Endothelial cell of umbilical vein (primary cell): ENCODE measurements at regions not wholly inside any gene's neighbourhood (a gene's known extent, or its start where the extent isn't known, plus 50 kb on each side); places are given as distances from the start of the nearest gene placed in this dataset.

Experiments
- BruUV-seq: library from RNA; stranded (reverse); fragments of 400-500 nt; replicated peaks from 2 replicates; lab custom pipeline; 2021; lab: Mats Ljungman, UMichigan
- CTCF ChIA-PET: fragments of 300-600, 350-600 bp; sonication (Branson Sonifier 250); formaldehyde crosslinking; loops from one replicate; lab custom pipeline; 2021; ENCODE audit warnings: antibody characterized with exemption, inconsistent platforms; lab: Charles Lee
- POLR2A ChIA-PET: fragments of 300-600, 350-600 bp; sonication (Branson Sonifier 250); formaldehyde crosslinking; loops from one replicate; lab custom pipeline; 2021; ENCODE audit warnings: antibody characterized with exemption, inconsistent platforms; lab: Charles Lee
- DNase-seq: peaks from one replicate; pipeline ENCODE4 v3.0.0-alpha.2; 2011; ENCODE audit warnings: low read depth, low spot score
- FAIRE-seq: peaks from 2 replicates; lab custom pipeline; 2011; peaks lifted over from hg19 to GRCh38; lab: Jason Lieb, UNC
- H2AFZ ChIP-seq: 2 replicates; pipeline ENCODE4 v1.6.0; 2012; ENCODE audit warnings: low read depth, low read length, control low read depth, inconsistent platforms
- H3K27ac ChIP-seq: 2 replicates; pipeline ENCODE4 v1.5.1; 2011; ENCODE audit warnings: low read depth, mild to moderate bottlenecking, control low read depth, low read length, moderate library complexity; ENCODE audit not compliant: insufficient read depth
- H3K27me3 ChIP-seq, 2 experiments: 2 replicates each; pipeline versions ENCODE4 v1.6.0 to v1.6.1; 2011; ENCODE audit warnings: low read length in 2 of 2, mixed read lengths in 1 of 2; ENCODE audit not compliant: control insufficient read depth in 2 of 2, insufficient read depth in 2 of 2
- H3K36me3 ChIP-seq, 2 experiments: 2 replicates in 1 of 2; 3 replicates in 1 of 2; pipeline ENCODE4 v1.5.1; 2011; ENCODE audit warnings: low read length in 2 of 2, mild to moderate bottlenecking in 1 of 2, moderate library complexity in 1 of 2; ENCODE audit not compliant: control insufficient read depth in 2 of 2, insufficient read depth in 2 of 2; ENCODE audit errors: extremely low read depth in 1 of 2
- H3K4me1 ChIP-seq: 3 replicates; pipeline ENCODE4 v1.5.1; 2011; ENCODE audit warnings: mild to moderate bottlenecking, low read length; ENCODE audit not compliant: control insufficient read depth, insufficient read depth; ENCODE audit errors: extremely low read depth
- H3K4me2 ChIP-seq: 2 replicates; pipeline ENCODE4 v1.6.1; 2011; ENCODE audit warnings: low read length, control low read depth, mixed read lengths; ENCODE audit not compliant: insufficient read depth
- H3K4me3 ChIP-seq, 3 experiments: fragments of 200-600 bp in 1 of 3; sonication (generic), shearing (Covaris generic) in 1 of 3; replicated peaks in 1 of 3; 2 replicates each; pipeline ENCODE4 v1.5.1; 2011 to 2016; ENCODE audit warnings: control low read depth in 3 of 3, low read length in 3 of 3, mild to moderate bottlenecking in 2 of 3, inconsistent platforms in 1 of 3, low read depth in 1 of 3, moderate library complexity in 1 of 3; ENCODE audit not compliant: insufficient read depth in 1 of 3
- H3K79me2 ChIP-seq: 2 replicates; pipeline ENCODE4 v1.6.0; 2012; ENCODE audit warnings: low read length, inconsistent platforms; ENCODE audit not compliant: control insufficient read depth, insufficient read depth
- H3K9ac ChIP-seq: replicated peaks from 2 replicates; pipeline ENCODE3; 2011; ENCODE audit warnings: low read length, control low read depth; ENCODE audit not compliant: insufficient read depth; ENCODE audit errors: extremely low read depth
- H3K9me1 ChIP-seq: replicated peaks from 3 replicates; pipeline ENCODE4 v1.6.0; 2011; ENCODE audit warnings: mild to moderate bottlenecking, low read length; ENCODE audit not compliant: control insufficient read depth, insufficient read depth; ENCODE audit errors: extremely low read depth
- H3K9me3 ChIP-seq: replicated peaks from 2 replicates; pipeline ENCODE4 v1.5.1; 2012; ENCODE audit warnings: low read length, inconsistent platforms; ENCODE audit not compliant: control insufficient read depth, insufficient read depth
- H4K20me1 ChIP-seq: replicated peaks from 2 replicates; pipeline ENCODE3; 2011; ENCODE audit warnings: mild to moderate bottlenecking, low read length; ENCODE audit not compliant: control insufficient read depth, insufficient read depth; ENCODE audit errors: extremely low read depth
- EZH2 ChIP-seq: IDR thresholded peaks from 2 replicates; pipeline ENCODE4 v1.6.1; 2012; ENCODE audit warnings: borderline replicate concordance, low read depth, mild to moderate bottlenecking, moderate library complexity, low read length, inconsistent platforms; ENCODE audit not compliant: severe bottlenecking
- FOS ChIP-seq: IDR thresholded peaks from 2 replicates; pipeline ENCODE4 v1.6.1; 2011; ENCODE audit warnings: mild to moderate bottlenecking, low read length, moderate library complexity, borderline replicate concordance; ENCODE audit not compliant: insufficient read depth
- GATA2 ChIP-seq: IDR thresholded peaks from 2 replicates; pipeline ENCODE4 v1.7.0; 2011; ENCODE audit warnings: low read depth, mild to moderate bottlenecking, moderate library complexity, mixed read lengths, low read length; ENCODE audit not compliant: insufficient read length, insufficient read depth
- JUN ChIP-seq: IDR thresholded peaks from 2 replicates; pipeline ENCODE4 v1.6.1; 2011; ENCODE audit warnings: borderline replicate concordance, low read depth; ENCODE audit not compliant: insufficient read length, insufficient read depth
- MAX ChIP-seq: IDR thresholded peaks from 2 replicates; pipeline ENCODE4 v1.6.1; 2011; ENCODE audit not compliant: insufficient read depth, insufficient read length
- MYC ChIP-seq: IDR thresholded peaks from one replicate; pipeline ENCODE4 v1.6.1; 2011; ENCODE audit warnings: mild to moderate bottlenecking, low read depth, low read length
- POLR2A ChIP-seq: IDR thresholded peaks from 2 replicates; pipeline ENCODE4 v1.6.1; 2012; ENCODE audit warnings: low read depth, mild to moderate bottlenecking, control low read depth, low read length
- POLR2AphosphoS5 ChIP-seq: IDR thresholded peaks from 2 replicates; pipeline ENCODE4 v1.6.1; 2012; ENCODE audit warnings: low read depth, mild to moderate bottlenecking, control low read depth, low read length, moderate library complexity; ENCODE audit not compliant: insufficient read depth
- dilution Hi-C: fragments of 300-500 bp; cut with MboI; formaldehyde crosslinking; loops from one replicate; pipeline ENCODE4 v1.15.0; 2019; ENCODE audit warnings: low sequenced_read_pairs; ENCODE audit not compliant: extremely low pct_ligation_motif_present
- intact Hi-C: fragments of 100-400 bp; cut with micrococcal nuclease; formaldehyde crosslinking; loops from one replicate; pipeline ENCODE4 v1.10.0; 2022
- TF ChIP-seq, protein P1 (sequence below), 2 donors: IDR thresholded peaks; 1 replicate in 1 of 2; 2 replicates in 1 of 2; pipeline ENCODE4 v1.5.1; 2011; ENCODE audit warnings: low read length in 2 of 2, mild to moderate bottlenecking in 2 of 2, moderate library complexity in 2 of 2, control low read depth in 1 of 2, inconsistent platforms in 1 of 2, low read depth in 1 of 2; ENCODE audit not compliant: insufficient read depth in 1 of 2; ENCODE audit errors: extremely low read depth in 1 of 2

GRCh38 chr12:40618636-40619035 lies 73.6 kb upstream of the CNTN1 start:
- intact Hi-C loops (no loop called here), dilution Hi-C loops (no loop called here)
- H2AFZ ChIP-seq = no peak overlapping the region
- H3K27me3 ChIP-seq = no peaks in the 10 kb centered on the region
- POLR2A ChIA-PET = no interaction called here
- no peaks in the 10 kb centered on the region for H3K4me1 ChIP-seq
- FAIRE-seq = no peak
- no peak overlapping the region for H3K27ac ChIP-seq
- H3K9me3 ChIP-seq = no peaks in the 10 kb centered on the region
- no peaks in the 10 kb centered on the region for H3K36me3 ChIP-seq
- H3K4me3 ChIP-seq = no peak overlapping the region
- no peaks in the 10 kb centered on the region for H3K9me1 ChIP-seq
- H3K4me2 ChIP-seq = no peak overlapping the region
- CTCF ChIA-PET = no interaction called here
- DNase-seq = no peak
- no peaks in the 10 kb centered on the region for H3K79me2 ChIP-seq
- no TSS peak for BruUV-seq
- TF ChIP-seq MYC = no peak
- TF ChIP-seq GATA2 = no peak
- TF ChIP-seq FOS = no peak
- no peak for TF ChIP-seq EZH2
- no peak for TF ChIP-seq POLR2AphosphoS5
- TF ChIP-seq, protein P1, sequence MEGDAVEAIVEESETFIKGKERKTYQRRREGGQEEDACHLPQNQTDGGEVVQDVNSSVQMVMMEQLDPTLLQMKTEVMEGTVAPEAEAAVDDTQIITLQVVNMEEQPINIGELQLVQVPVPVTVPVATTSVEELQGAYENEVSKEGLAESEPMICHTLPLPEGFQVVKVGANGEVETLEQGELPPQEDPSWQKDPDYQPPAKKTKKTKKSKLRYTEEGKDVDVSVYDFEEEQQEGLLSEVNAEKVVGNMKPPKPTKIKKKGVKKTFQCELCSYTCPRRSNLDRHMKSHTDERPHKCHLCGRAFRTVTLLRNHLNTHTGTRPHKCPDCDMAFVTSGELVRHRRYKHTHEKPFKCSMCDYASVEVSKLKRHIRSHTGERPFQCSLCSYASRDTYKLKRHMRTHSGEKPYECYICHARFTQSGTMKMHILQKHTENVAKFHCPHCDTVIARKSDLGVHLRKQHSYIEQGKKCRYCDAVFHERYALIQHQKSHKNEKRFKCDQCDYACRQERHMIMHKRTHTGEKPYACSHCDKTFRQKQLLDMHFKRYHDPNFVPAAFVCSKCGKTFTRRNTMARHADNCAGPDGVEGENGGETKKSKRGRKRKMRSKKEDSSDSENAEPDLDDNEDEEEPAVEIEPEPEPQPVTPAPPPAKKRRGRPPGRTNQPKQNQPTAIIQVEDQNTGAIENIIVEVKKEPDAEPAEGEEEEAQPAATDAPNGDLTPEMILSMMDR (IDR thresholded peaks at IDR 0.05; ENCODE audit: extremely low read depth in 1 of 2, insufficient read depth in 1 of 2, low read depth in 1 of 2, low read length in 2 of 2) = no peak
- no peak for TF ChIP-seq POLR2A
- no peak for TF ChIP-seq JUN
- TF ChIP-seq MAX = no peak
- no peaks in the 10 kb centered on the region for H4K20me1 ChIP-seq
- H3K9ac ChIP-seq = no peak overlapping the region
